C1 segment of cervical spinal cord (tissue), 14 donors: ENCODE measurements at regions not wholly inside any gene's neighbourhood (a gene's known extent, or its start where the extent isn't known, plus 50 kb on each side); places are given as distances from the start of the nearest gene placed in this dataset.
"Not testable (repeated sequence)": the region's sequence is repeated elsewhere in the genome, so short reads cannot be mapped to it uniquely, and the experiment has no call there.

Experiments used
- DNase-seq, 14 donors: peaks; one replicate each; lab custom pipeline; 2025; lab: John Stamatoyannopoulos, UW

GRCh38 chr14:103231376-103232019 is 102.5 kb upstream of the EIF5 start:
- DNase-seq, result no peak

GRCh38 chr14:103232031-103232808 is 101.8 kb upstream of the EIF5 start:
- DNase-seq, result no peak

GRCh38 chr14:103232831-103233319 is 101.2 kb upstream of the EIF5 start:
- no peak for DNase-seq

DNA sequence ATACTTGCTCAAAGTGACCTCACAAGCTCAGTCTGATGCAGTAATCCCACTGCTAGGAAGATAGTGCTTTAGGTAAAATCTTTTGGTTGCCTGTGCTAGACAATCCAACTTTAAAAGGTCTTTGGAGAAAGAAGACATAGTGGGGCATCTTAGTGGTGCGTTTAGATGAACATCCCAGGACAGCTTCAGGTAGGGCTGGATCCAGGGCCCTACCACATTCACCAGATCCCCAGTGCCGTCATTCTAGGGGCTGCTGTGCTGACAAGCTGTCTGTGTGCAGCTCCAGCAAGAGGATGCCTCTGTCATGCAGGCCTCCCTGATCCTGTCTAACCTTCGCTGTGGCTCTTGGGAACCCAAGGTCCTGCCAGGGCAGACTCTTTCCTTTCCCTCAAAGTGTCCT is 100.7 kb upstream of the EIF5 start:
- DNase-seq, result no peak

DNA sequence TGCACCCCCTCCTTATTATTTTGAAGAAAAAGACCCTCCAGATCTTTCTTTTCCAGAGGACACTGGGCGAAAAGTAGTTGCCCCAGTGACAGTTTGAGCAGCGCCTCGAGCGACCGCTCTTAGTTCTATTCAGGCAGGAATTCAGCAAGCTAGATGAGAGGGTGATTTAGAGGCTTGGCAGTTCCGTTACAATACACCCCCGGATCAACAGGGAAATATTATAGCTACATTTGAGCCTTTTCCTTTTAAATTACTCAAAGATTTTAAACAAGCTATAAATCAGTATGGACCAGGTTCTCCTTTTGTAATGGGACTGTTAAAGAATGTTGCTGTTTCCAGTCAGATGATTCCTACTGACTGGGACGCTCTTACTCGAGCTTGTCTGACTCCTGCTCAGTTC is 99.2 kb upstream of the EIF5 start:
- DNase-seq, result not testable (repeated sequence)

- not testable (repeated sequence) for DNase-seq
Measured at GRCh38 chr14:103235506-103235905, 98.5 kb upstream of the EIF5 start.

GRCh38 chr14:103239751-103240150 is 94.3 kb upstream of the EIF5 start:
- no peak for DNase-seq

- DNase-seq, result no peak
Measured at GRCh38 chr14:103241531-103241930, 92.5 kb upstream of the EIF5 start.

DNA sequence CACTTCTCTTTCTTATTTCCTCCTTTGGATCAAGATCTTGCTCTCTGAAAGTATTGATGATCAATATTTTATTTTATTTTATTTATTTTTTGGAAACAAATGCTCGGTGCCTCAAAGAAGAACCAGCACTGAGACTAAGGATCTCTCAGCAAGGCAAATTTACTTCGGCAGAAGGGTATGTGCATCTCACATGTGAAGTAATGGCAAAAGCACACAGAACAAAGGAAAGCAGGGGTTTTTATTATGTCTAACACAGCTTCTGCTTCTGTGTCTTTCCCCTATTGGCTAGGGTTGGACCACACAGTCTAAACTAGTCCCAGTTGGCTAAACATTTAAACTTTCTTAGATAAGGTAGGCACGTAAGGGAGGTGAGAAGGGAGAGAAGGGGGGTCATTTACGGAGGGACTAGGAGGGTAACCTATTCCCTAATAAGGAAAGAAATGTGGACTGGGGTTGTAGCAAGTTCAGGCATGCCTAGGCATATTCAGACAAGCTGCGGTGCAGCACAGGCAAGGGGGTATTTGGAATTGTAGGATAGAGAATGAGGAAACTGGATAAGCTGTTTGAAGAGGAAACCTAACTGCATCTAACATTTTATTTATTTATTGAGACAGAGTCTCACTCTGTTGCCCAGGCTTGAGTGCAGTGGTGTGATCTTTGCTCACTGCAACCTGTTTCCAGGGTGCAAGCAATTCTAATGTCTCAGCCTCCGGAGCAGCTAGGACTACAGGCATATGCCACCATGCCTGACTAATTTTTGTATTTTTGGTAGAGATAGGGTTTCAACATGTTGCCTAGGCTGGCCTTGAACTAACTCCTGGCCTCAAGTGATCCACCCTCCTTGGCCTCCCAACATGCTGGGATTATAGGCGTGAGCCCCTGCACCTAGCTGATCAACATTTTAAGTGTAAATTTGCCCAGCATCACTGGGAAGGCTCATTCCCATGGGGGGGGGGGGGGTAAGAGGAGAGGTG is 90.0 kb upstream of the EIF5 start:
- no peak for DNase-seq

DNA sequence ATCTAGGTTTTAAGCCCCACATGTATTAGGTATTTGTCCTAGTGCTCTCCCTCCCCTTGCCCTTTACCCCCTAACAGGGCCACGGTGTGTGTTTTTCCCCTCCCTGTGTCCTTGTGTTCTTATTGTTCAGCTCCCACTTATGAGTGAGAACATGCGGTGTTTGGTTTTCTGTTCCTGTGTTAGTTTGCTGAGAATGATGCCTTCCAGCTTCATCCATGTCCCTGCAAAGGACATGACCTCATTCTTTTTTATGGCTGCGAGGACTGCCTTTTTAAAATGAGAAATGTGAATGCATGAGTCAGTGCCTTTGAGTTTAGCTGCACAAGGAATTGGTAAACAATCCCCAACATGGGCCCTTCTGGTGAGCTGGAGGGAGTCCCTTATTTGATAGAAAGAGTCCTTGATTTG is 88.4 kb upstream of the EIF5 start:
- DNase-seq, result not testable (repeated sequence)

DNA sequence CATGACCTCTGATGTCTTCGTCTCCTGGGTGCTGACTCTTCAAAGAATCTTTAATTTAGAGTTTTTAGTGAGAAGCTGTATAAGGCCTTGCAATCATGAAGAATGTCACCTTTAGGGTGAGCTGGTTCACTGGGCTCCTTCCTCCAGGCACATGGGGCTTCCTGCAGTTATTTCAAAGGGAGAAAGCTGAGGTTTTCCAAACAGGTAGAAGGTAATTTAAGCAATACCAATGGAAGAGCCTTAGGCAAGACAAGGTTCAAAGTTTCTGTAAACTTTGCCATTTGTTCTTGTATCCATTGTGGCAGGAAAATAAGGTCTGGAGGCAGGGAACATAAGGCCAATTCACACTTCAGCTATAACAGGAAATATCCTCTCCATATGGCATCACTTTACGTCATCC is 88.0 kb upstream of the EIF5 start:
- DNase-seq, result no peak

DNA sequence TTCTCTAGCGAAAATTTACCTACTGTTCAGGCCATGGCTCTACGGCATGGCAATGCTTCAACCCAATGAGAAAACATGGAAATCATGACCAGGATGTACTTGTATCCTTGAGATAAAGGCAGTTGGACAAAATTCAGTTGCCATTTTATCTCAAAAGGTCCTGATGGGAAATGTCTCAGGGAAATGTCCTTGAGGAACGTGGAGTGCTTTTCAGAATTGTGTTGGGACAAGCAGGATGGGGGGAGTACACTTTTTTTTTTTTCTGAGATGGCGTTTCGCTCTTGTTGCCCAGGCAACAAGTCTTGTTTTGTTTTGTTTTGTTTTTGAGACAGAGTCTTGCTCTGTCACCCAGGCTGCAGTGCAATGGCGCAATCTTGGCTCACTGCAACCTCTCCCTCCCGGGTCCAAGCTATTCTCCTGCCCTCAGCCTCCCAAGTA is 86.8 kb upstream of the EIF5 start:
- no peak for DNase-seq

DNA sequence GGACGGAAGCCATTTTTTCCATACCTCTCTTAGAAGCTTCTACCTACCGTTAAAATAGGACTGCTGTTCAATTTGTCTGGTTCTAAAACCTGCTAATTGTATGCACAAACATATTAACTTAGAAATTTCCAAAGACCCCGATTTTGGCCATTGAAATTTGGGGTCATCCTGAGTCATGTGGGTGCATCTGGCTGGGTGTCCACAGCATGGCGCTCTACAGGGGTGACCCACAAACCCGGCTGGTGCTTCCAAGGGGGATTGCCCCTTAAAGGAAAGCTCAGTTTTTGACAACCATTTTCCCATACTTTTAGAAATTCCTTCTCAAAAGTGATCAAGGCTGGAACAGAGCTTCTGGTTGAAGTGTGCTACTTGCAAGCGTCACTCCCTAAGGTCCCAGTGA is 83.9 kb upstream of the EIF5 start:
- DNase-seq, result no peak

DNA sequence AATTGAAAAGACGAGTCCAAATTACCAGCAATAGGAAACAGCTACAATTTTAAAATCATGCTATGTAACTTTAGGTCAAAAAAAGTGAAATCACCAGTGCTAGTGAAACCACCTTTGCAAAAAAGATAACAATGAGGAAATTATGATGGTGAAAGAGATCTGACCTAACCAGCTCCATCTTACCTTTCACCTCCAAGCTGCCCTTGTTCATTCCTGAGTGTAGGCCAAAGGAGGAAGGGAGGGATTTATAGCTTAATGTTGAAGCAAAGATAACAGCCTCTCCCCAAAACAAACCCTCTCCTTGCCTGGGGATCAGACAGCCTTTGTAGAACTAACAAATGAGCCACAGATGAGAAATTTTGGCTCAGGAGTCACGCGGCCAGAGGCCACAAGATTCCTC is 83.2 kb upstream of the EIF5 start:
- no peak for DNase-seq

GRCh38 chr14:103255555-103255954 is 78.5 kb upstream of the EIF5 start:
- DNase-seq, result no peak

DNA sequence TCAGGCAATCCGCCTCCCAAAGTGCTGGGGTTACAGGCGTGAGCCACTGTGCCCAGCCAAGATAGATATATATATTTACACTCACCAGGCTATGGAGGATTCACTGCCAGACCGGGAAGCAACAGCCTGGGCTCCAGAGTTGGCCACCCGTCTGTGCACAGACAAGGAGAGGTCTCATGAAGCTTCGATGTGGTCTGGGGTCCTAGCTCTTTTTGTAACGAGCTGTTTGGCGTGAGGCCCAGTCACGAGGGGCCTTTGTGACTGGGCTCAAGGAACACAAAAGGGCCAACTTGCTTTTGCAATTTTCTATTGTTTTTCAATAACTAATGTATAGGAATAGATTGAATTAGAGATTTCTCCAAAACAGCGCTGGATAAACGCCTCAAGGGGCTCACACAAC is 77.6 kb upstream of the EIF5 start:
- no peak for DNase-seq

DNA sequence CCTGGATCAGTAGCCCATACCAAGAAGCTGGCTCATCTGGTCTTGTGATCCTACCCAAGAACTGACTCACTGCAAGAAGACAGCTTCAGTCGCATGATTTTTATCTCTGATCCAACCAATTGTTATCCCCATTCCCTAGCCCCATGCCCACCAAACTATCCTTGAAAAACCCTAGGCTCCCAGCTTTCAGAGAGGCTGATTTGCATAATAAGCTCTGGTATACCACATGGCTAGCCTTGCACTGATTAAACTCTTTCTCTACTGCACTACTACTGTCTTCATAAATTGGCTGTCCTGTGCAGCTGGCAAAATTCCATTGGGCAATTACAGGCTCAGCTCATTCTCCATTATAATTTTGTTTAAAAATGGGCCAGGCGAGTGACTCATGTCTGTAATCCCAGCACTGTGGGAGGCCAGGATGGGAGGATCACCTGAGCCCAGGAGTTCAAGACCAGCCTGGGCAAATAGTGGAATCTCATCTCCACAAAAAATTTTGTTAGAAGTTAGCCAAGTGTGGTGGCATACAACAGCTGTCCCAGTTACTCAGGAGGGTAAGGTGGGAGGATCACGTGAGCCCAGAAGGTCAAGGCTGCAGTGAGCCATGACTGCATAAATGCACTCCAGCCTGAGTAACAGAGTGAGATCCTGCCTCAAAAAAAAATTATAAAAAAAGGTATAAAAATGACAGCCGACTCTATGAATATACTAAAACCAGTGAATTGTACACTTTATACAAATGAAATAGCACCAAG is 76.7 kb upstream of the EIF5 start:
- no peak for DNase-seq

- DNase-seq, result no peak
Measured at GRCh38 chr14:103258211-103258610, 75.8 kb upstream of the EIF5 start.

- DNase-seq, result no peak
Measured at GRCh38 chr14:103259184-103259583, 74.9 kb upstream of the EIF5 start.

- DNase-seq, result no peak
Measured at GRCh38 chr14:103259801-103260628, 74.0 kb upstream of the EIF5 start.
